Endodermal cell (in vitro differentiated cells): ENCODE measurements at regions not wholly inside any gene's neighbourhood (a gene's known extent, or its start where the extent isn't known, plus 50 kb on each side); places are given as distances from the start of the nearest gene placed in this dataset.

Experiments used
- DNase-seq: peaks from one replicate; pipeline ENCODE4 v3.0.0-alpha.2; 2017
- H3K27ac ChIP-seq: 2 replicates; pipeline ENCODE4 v1.5.1; 2013; ENCODE audit warnings: mild to moderate bottlenecking, low read depth, low read length, moderate library complexity
- H3K27me3 ChIP-seq: 2 replicates; pipeline ENCODE4 v1.6.1; 2013; ENCODE audit warnings: mild to moderate bottlenecking, low read length, moderate library complexity; ENCODE audit not compliant: insufficient read depth, control insufficient read depth, poor library complexity, severe bottlenecking
- H3K36me3 ChIP-seq: 2 replicates; pipeline ENCODE4 v1.7.0; 2013; ENCODE audit warnings: mild to moderate bottlenecking, low read length, moderate library complexity; ENCODE audit not compliant: control insufficient read depth, insufficient read depth
- H3K4me1 ChIP-seq: one replicate; pipeline ENCODE4 v1.7.0; 2013; ENCODE audit warnings: low read length; ENCODE audit not compliant: control insufficient read depth, insufficient read depth
- H3K4me3 ChIP-seq: 2 replicates; pipeline ENCODE4 v1.5.1; 2013; ENCODE audit warnings: mild to moderate bottlenecking, low read length, moderate library complexity
- H3K9ac ChIP-seq: 2 replicates; pipeline ENCODE4 v1.6.1; 2013; ENCODE audit warnings: mild to moderate bottlenecking, low read length, moderate library complexity; ENCODE audit not compliant: poor library complexity, severe bottlenecking; ENCODE audit errors: extremely low read depth
- H3K9me3 ChIP-seq: 2 replicates; pipeline ENCODE4 v1.6.1; 2013; ENCODE audit warnings: mild to moderate bottlenecking, low read length, moderate library complexity; ENCODE audit not compliant: control insufficient read depth
- H3K27ac Mint-ChIP-seq: 2 replicates; pipeline ENCODE4 v1.8.0; 2020; ENCODE audit warnings: mixed read lengths
- H3K27me3 Mint-ChIP-seq: 2 replicates; pipeline ENCODE4 v1.8.0; 2021; ENCODE audit warnings: mild to moderate bottlenecking, mixed read lengths; ENCODE audit not compliant: insufficient read depth
- H3K36me3 Mint-ChIP-seq: 2 replicates; pipeline ENCODE4 v1.8.0; 2020; ENCODE audit warnings: low read depth, mixed read lengths
- H3K4me1 Mint-ChIP-seq: 2 replicates; pipeline ENCODE4 v1.8.0; 2020; ENCODE audit warnings: mixed read lengths
- H3K4me3 Mint-ChIP-seq: 2 replicates; pipeline ENCODE4 v1.8.0; 2020; ENCODE audit warnings: mild to moderate bottlenecking, moderate library complexity, mixed read lengths
- H3K9me3 Mint-ChIP-seq: 2 replicates; pipeline ENCODE4 v1.8.0; 2020; ENCODE audit warnings: mild to moderate bottlenecking, mixed read lengths
- WGBS, 2 experiments: methylation state at CpG; one replicate each; pipeline versions ENCODE4 v1.1.5 to v1.1.7; 2013; ENCODE audit warnings: missing lambda C conversion rate in 2 of 2, mixed read lengths in 1 of 2; ENCODE audit not compliant: insufficient coverage in 1 of 2, insufficient read length in 1 of 2; 5-methylcytosine and 5-hydroxymethylcytosine counted together
- TF ChIP-seq, protein P1 (sequence below): fragments of 200-600 bp; sonication (generic); conservative IDR thresholded peaks from 2 replicates; pipeline ENCODE4 v1.5.0; 2021; ENCODE audit warnings: antibody characterized with exemption, mild to moderate bottlenecking

DNA sequence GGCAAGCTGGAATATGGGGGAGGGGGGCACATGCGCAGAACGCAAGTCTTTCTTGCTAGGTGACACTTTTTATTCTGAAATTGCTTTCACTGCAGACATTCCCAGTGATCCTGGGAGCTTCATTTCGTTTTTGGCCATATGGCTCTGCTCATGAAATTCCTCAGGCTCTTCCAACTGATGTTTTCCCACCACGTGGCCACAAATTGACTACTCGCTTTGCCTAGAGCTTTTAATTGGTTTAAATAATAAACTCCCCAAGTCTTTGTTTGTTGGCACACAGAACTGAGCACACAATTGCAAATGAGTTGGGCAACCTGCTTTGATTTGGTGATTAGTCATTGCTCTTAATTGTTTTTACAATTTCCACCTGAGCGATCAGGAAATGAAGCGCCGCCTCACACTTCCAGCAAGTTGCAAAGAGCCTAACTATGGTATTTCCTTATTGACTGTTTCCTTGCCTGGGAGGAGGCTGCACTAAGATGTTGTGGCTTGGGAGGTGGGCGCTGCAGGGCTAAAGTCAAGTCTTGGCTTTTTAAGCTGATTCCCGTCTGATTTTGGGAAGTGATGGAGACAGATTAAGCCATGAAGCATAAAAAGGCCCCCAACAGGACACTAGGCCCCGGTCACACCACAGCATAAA is 282.5 kb downstream of the ZIC3 start:
- Mint-ChIP-seq H3K4me3 (no peak overlapping the region), H3K36me3 (peaks cover 3% of the 10 kb centered on the region), H3K27me3 (no peaks in the 10 kb centered on the region), H3K4me1 (peaks cover 6% of the 10 kb centered on the region), H3K9me3 (peaks cover 57% of the 10 kb centered on the region), H3K27ac (no peak overlapping the region)
- Histone ChIP-seq H3K36me3 (no peaks in the 10 kb centered on the region), H3K4me1 (no peaks in the 10 kb centered on the region), H3K9ac (no peak overlapping the region), H3K9me3 (no peaks in the 10 kb centered on the region), H3K27me3 (no peaks in the 10 kb centered on the region), H3K27ac (no peak overlapping the region), H3K4me3 (no peak overlapping the region)
- 25 to 61% methylated on average over 2 to 11 of the region's 11 CpGs for WGBS, 2 experiments
- TF ChIP-seq, protein P1, sequence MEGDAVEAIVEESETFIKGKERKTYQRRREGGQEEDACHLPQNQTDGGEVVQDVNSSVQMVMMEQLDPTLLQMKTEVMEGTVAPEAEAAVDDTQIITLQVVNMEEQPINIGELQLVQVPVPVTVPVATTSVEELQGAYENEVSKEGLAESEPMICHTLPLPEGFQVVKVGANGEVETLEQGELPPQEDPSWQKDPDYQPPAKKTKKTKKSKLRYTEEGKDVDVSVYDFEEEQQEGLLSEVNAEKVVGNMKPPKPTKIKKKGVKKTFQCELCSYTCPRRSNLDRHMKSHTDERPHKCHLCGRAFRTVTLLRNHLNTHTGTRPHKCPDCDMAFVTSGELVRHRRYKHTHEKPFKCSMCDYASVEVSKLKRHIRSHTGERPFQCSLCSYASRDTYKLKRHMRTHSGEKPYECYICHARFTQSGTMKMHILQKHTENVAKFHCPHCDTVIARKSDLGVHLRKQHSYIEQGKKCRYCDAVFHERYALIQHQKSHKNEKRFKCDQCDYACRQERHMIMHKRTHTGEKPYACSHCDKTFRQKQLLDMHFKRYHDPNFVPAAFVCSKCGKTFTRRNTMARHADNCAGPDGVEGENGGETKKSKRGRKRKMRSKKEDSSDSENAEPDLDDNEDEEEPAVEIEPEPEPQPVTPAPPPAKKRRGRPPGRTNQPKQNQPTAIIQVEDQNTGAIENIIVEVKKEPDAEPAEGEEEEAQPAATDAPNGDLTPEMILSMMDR: no peak
- peak; percentile 44 for DNase-seq

DNA sequence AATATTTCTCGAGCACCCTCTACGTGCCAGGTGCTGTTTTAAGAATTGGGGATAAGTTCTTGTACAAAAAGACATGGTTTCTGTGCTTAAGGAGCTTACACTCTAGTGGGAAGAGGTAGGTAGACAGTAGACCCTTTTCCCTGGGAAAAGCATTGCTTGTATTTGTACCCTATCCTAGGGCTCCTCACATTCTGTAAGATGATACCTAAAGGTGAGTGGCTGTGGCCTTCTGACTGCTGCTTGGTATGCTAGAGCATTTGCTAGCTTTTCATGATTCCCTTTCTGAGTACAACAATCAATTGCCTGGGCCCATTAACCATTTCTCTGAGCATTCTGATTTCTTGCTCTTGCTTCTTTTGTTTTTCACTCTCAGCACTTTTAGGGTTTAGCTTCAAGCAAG is 286.6 kb downstream of the ZIC3 start:
- Histone ChIP-seq H3K4me3 (no peak overlapping the region), H3K27me3 (no peaks in the 10 kb centered on the region), H3K27ac (no peak overlapping the region), H3K36me3 (no peaks in the 10 kb centered on the region), H3K4me1 (no peaks in the 10 kb centered on the region), H3K9ac (no peak overlapping the region), H3K9me3 (no peaks in the 10 kb centered on the region)
- Mint-ChIP-seq H3K27ac (no peak overlapping the region), H3K36me3 (no peaks in the 10 kb centered on the region), H3K4me3 (no peak overlapping the region), H3K9me3 (peaks cover 63% of the 10 kb centered on the region), H3K27me3 (no peaks in the 10 kb centered on the region), H3K4me1 (peaks cover 6% of the 10 kb centered on the region)
- TF ChIP-seq, protein P1: no peak
- 94% methylated on average over 2 of the region's 2 CpGs; no CpG with 5 or more reads in 1 of the 2 experiments for WGBS, 2 experiments
- DNase-seq: no peak

DNA sequence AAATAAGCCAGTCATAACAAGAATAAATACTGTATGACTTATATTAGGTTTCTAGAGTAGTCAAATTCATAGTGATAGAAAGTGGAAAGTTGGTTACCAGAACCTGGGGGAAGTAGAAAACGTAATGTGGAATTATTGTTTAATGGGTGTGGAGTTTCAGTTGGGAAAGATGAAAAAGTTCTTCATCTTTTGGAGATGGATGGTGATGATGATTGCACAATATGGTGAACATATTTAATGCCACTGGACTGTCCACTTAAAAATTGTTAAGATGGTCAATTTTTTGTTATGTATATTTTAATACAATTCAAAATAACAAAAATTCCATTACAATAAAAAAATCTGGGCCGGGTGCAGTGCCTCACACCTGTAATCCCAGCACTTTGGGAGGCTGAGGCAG is 289.6 kb downstream of the ZIC3 start:
- H3K4me1 ChIP-seq: no peaks in the 10 kb centered on the region
- H3K4me1 Mint-ChIP-seq: peaks cover 15% of the 10 kb centered on the region
- 84 to 100% methylated on average over 1 to 2 of the region's 2 CpGs for WGBS, 2 experiments

More for the DNA sequence above, 289.6 kb downstream of the ZIC3 start:
- TF ChIP-seq, protein P1: no peak
- Mint-ChIP-seq H3K27ac (no peak overlapping the region), H3K27me3 (no peaks in the 10 kb centered on the region), H3K9me3 (peaks cover 59% of the 10 kb centered on the region), H3K4me3 (no peak overlapping the region), H3K36me3 (no peaks in the 10 kb centered on the region)
- no peak overlapping the region for H3K9ac ChIP-seq
- no peak overlapping the region for H3K27ac ChIP-seq
- no peak overlapping the region for H3K4me3 ChIP-seq
- no peaks in the 10 kb centered on the region for H3K36me3 ChIP-seq
- H3K9me3 ChIP-seq: no peaks in the 10 kb centered on the region
- no peaks in the 10 kb centered on the region for H3K27me3 ChIP-seq
- DNase-seq: no peak
